ENCODE measurements at regions not wholly inside any gene's neighbourhood (a gene's known extent, or its start where the extent isn't known, plus 50 kb on each side); places are given as distances from the start of the nearest gene placed in this dataset.
A peak's percentile ranks its signal among the peaks of the same experiment; 100 is the strongest.

GRCh38 chr15:70258369-70259027, 160.8 kb upstream of the TLE3 start:
- peak; percentile 64 for DNase-seq

DNA sequence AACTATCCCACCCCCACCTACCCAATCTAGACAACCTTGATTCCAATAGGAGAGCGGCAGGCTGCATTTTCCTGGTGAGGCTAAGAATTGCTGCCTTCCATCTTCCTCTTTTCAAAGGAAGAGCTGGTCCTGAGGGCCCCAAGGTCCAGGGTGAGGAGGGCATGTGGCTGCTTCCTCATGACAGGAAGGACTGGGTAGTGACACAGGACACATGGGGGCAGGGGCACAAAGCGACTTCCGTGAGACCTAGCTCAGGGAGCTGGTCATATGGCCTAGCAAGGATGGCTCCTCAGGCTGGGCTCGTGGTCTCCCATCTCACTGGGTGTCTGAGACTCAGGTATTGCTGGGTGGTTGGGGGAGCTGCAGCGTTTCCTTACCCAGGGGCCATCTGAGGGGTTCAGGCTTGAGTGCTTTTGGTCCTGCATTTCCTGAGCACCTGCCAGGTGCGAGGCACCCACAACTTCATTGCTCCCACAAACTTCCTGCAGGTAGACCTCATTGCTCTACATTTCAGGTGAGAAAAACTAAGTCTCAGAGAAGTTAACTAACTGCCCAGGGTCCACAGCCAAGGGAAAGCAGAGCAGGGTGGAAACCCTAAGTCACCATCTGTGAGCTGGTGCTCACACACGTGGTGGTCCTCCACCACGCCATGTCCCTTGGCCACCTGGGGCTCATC, 160.0 kb upstream of the TLE3 start:
- DNase-seq, result no peak

- no peak for DNase-seq
Measured at GRCh38 chr15:70257047-70257446, 159.3 kb upstream of the TLE3 start.

DNA sequence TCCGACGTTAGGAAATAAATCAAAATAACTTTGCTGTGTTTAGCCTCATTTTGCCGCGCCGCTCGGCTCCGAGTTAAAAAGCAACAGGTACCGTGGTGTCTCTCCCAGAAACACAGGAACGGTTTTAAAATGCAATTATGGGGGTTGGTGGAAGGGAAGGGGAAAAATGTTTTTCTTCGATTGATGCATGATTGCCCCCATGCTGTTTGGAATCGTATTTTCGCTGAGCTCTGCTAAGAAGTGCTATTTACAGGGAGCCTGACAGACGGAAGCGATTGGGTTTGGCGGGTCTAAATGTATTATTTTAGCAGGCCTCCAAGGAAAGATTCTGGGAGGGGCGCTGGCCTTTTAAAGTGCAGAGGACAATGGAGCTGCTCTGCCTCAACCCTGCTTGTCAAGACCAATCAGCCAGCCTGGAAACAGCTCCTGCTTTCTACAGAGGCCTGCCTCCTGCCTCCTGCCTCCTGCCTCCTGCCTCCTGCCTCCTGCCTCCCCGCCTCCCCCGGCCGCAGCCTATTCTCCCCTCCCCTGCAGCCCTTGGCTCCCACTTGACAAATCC, 156.7 kb upstream of the TLE3 start:
- DNase-seq, result no peak

GRCh38 chr15:70253461-70254156, 155.9 kb upstream of the TLE3 start:
- no peak for DNase-seq

- no peak for DNase-seq
Measured at GRCh38 chr15:70252951-70253320, 155.2 kb upstream of the TLE3 start.

DNA sequence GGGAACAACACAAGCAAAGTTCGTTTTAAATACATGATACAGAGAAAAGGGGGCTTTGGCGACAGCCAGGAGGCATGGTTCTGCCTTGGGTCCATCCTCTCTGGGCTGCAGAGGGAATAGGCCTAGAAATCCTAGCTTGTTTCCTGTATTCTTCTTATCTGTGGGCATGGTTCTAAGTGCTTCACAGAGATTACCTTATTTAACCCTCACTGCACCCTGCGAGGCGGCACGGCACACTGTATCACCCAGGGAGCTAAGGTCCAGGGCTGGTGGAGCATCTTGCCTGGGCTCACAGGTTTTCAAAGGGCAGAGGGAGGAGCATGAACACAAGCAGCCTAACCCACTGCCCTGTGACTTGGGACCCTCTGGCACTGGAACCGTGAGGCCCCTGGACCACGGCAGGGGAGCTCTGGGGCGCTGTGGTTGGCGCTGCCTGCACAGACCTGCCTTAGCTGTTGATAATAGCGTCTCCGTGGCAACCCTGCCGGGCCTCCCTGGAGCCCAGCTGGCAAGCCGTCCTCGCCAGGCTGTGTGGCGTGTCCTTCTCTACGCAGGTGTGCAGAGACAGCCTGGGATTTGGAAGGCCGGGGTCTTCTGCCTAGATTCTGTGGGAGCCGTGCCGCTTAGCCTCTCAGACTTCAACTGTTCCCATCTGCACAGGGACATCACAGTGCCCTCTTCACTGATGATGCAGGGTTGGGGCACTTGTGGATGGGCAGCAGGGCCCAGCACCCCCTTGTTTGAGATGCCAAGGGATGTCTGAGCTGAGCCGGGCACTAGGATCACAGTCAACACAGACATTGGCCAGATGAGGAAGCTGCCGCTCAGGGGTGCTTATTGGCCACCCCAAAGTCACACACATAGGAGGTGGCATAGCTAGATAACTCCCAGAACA, 154.6 kb upstream of the TLE3 start:
- no peak for DNase-seq

DNA sequence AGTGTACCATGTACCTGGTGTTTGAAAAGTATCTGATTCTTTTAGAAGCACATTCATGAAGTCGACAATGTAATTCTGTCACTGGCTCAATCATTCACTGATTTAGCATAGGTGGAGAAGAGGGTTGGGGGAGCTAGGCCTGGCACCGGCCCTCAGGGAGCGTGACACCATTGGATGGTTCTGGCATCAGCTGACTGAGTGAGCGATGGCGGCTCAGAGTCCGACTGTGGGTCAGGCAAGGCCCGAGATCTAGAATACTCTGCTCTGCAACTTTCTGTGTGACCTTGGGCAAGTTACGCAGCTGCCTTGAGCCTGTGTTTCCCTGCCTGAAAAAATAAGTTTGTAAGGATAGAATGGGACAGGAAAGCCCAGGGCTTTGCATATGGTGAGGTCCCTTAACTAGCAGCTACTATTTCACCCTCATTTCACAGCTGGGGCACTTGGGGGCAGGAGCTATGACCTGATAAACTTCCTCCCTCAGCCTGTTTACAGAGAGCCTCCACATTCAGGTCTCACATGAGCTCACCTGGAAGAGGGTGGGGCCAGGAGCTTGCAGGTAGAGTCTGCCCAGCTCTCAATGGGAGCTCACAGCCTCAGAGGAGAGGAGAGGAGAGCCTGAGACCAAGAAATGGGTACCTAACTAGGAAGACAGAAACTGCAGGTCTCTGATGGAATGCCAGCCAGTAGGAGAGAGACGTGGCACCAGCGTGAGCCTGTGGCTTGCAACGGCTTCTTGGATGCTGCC, 153.7 kb upstream of the TLE3 start:
- no peak for DNase-seq

- DNase-seq, result no peak
Measured at GRCh38 chr15:70250208-70251201, 152.8 kb upstream of the TLE3 start.

GRCh38 chr15:70249616-70250015, 151.9 kb upstream of the TLE3 start:
- no peak for DNase-seq

- no peak for DNase-seq
Measured at GRCh38 chr15:70248116-70249025, 150.7 kb upstream of the TLE3 start.

DNA sequence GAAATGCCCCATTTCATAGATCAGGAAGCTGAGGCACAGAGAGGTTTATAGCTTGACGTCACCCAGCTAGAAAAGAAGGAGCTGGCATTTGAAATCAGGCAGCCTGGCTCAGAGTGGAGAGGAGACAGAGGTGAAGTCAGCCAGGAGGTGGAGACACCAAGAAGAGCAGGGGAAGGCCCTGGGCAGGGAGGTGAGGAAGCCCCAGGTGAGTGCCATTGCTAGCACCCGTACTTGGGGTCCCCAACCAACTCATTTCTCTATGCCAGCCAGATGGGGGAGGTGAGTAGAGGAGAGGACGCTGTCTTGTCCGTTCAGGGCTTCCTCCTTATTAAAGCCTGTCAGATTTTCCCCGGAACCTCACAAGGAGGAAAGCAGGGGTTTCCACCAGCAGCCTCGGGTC, 149.6 kb upstream of the TLE3 start:
- no peak for DNase-seq

GRCh38 chr15:70246623-70247220, 149.0 kb upstream of the TLE3 start:
- DNase-seq, result no peak

DNA sequence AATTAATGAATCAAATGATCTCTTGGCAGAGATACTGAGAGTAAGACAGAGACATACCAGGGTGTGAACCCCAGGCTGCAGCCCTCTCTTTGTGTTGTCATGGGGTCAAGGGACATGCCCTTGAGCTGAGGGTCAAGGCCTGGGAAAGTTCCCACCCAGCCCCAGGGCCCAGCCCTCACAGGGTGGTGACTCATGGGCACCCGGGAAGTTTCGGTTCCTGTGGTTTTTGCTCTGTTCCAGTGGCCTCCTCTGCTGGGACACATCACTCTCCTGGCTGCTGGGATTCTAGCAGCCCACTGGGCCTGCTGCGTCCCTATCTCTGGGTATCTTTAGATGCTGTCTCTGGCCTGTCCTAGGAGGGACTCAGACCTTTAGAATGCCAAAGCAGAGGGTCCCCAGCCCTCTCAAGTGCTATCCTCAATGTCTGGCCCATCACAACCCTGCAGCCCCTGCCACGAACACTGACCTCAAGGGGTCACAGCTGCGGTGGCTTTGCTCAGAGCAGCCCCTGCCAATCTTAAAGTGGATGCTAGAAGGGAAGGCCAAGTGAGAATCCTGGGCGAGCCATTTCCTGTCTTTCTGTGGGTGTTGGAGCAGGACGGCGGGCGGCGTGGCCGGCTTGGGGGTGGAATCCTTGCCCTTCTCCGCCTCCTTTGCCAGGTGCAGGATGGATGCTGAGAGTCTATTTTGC, 148.4 kb upstream of the TLE3 start:
- DNase-seq, result no peak

DNA sequence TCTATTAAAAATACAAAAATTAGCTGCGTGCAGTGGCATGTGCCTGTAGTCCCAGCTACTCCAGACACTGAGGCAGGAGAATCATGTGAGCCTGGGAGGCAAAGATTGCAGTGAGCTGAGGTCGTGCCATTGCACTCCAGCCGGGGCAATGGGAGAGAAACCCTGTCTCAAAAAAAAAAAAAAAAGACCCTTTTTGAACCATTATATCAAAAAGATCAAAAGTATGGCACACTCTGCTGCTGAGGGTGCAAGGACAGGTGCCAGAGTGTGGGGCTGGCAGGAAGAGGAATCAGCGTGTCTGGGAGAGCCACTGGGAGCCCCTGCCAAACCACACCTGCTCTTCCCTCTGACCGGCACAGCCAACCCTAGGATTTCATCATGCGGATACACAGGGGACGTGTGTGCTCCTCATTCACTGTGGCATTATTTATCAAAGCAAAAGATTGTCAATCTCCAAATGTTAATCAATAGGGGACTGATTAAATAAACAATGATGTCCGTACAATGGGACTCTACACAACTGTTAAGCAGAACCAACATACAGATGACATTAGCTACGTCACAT, 147.3 kb upstream of the TLE3 start:
- DNase-seq, result no peak

DNA sequence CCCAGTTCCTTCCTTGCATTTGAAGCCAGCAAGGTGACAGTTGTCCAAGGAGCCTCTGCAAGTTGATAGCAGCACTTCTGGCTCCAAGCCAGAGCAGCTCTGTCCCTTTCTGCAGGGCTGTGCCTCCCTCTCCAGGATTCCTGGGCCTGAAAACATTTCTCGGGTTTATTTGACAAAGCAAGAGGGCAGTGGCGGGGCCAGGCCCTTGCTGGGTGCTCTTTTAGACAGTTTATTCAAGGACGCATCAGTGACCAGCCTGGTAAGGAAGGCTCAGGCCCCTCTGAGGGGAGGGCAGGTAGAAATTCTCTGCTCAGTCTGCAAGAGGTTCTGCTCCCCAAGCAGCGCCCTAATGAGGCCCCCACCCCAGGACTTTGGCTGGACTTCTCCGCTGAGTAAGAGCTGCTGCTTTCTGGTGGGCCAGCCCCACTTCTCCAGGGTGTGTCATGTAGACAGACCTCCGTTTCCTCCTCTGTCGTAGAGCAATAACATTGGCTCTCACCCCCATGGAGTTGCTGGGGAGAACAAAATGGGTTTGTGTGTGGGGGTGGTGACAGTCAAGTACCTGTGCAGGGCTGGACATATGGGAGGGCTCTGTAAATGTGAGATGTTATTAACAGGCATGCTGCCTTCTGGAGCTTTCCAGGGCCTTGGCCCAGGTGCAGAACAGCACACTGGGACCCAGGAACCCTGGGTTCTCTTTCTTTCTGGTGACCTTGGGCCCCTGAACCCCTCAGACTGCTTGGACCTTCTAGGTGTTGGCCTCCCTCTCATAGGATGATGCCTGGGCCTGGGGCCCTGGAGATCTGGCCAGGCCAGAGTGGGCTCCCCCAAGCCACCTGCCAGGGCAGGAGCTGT, 146.2 kb upstream of the TLE3 start:
- DNase-seq, result peak; percentile 57

- DNase-seq, result no peak
Measured at GRCh38 chr15:70242951-70243685, 145.4 kb upstream of the TLE3 start.
